ENCODE measurements at regions not wholly inside any gene's neighbourhood (a gene's known extent, or its start where the extent isn't known, plus 50 kb on each side); places are given as distances from the start of the nearest gene placed in this dataset.

DNA sequence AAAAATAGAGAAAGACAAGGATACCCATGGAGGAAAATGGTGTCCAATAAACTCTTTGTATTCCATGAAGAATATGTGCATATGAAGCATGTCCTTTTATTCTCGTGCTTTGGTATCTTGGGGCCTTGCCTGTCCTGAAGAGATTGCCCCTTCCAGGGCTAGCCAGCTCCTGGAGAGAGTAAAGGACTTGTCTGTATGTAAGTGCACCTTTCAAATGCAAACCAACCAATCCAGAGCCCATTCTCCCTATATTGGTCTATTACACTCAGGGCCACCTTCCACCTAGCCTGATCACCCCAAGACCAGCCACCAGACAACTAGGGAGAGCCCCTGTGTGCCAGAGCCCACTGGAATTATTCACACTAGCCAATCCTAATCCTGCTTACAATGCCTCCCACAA, 221.6 kb downstream of the CD83 start:
- no peak for DNase-seq

GRCh38 chr6:14339711-14340584, 222.4 kb downstream of the CD83 start:
- DNase-seq = no peak

DNA sequence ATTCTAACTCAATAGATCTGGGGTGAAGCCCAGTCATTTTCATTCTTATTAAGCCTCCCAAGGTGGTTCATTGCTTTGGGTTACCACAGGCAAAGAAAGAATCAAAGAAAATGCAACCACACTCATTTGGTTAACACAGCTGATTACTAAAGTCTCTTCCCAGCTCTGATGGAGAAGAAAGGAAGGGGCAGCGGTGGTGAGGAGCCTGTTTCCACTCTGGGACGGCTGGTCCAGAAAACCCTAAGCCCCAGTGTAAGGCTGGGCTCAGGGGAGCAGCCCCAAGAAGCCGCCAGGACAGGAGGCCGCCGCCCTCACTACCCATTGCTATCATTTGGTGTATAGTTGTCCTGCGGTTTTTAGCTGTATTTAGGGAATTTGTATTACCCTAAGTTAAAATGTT, 226.9 kb downstream of the CD83 start:
- DNase-seq = no peak

- DNase-seq = no peak
These were observed 230.8 kb downstream of the CD83 start for GRCh38 chr6:14348389-14348788.

DNA sequence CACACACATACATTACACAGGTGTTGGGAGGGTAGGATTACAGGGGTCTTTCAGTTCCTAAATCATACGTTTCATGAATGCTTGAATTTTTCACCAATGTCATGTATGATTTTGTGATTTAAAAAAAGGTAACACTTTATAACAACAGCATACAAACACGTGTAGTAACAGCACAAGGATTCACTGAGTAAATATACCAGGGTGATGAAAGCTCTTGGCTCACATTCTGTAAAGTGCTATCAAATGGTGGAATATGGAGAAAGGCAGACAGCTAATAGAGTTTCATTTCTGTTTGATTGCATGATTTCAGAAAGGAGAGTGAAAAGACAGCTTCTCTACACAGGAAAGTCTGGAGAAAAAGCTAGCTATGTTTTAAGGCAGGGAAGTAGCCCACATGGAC, 231.9 kb downstream of the CD83 start:
- DNase-seq = no peak

DNA sequence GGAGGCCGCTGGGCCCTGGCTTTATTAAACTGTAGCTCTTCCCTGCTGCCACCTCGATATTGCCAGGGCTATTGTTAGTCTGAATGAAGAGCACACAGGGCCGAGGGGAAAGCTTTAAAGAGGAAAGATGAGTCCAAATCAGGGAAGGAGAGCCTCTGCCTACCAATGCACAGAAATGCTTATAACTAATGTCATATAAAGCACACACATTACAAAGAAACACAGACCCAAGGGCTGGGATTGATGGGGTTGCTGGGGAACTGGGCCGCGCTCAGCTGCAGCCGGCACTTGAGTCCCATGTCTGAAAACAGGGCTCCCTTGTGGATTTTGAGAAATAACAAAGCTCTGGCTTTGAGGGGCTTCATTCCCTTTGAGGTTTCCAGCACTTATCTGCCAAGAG, 232.6 kb downstream of the CD83 start:
- DNase-seq = no peak

DNA sequence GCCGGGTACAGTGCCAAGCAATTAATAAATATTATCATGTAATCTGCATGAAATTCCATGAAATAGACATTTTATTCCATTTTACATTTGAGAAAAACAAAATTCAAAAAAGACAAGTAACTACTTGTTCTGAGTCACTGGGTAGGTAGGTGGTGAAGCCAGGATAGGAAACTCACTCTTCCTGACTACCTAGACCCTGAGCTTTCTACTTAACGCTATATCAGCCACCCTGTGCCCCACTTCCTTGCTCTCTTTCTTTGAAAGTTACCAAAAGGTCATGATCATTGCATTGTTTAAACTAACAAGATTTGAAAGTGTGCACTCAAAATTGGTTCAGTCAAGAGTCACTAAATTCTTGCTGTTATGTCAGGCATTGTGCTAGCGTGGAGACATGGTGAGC, 235.7 kb downstream of the CD83 start:
- DNase-seq = no peak

GRCh38 chr6:14353798-14354197, 236.2 kb downstream of the CD83 start:
- no peak for DNase-seq

GRCh38 chr6:14354919-14355572, 237.5 kb downstream of the CD83 start:
- no peak for DNase-seq

GRCh38 chr6:14359438-14359837, 241.9 kb downstream of the CD83 start:
- DNase-seq = no peak

- DNase-seq = no peak
These were observed 243.0 kb downstream of the CD83 start for GRCh38 chr6:14360565-14360964.

DNA sequence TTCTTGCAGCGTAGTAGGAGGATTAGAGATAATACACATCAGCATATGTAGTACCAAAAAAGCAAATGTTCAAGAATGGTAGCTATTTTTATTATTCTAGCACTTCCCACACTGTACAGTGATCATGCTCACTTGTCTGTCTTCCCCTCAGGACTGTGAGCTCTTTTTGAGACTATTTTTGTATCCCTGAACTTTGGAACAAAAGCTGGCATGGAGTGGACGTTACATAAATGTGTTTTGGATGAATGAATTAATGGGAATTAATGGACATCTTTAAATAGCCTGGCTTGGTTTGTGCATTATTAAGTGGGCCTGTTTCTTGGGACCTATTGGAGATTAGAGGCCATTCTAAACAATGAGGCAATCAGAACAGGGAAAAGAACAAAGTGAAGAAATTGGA, 243.7 kb downstream of the CD83 start:
- no peak for DNase-seq

- DNase-seq = no peak
These were observed 244.5 kb downstream of the CD83 start for GRCh38 chr6:14361956-14362587.

DNA sequence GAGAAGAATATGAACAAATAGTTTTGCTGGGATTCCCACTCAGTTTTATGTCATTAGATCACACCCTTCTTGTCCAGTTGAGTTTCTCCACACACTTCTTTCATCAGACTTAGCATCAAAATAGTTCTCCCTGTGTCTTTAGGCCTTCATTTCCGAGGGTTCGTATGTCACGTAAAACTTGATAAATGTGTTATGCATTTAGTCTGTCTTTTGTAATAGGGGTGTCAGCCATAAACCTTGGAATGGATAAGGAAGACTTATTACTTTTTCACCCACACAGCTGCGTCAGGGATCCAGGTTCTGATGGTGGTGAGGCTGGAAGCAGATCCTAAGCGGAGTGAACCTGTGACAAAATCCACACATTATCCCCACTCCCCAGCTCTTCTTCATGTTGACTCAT, 246.8 kb downstream of the CD83 start:
- no peak for DNase-seq

- no peak for DNase-seq
These were observed 247.8 kb downstream of the CD83 start for GRCh38 chr6:14365393-14365792.

DNA sequence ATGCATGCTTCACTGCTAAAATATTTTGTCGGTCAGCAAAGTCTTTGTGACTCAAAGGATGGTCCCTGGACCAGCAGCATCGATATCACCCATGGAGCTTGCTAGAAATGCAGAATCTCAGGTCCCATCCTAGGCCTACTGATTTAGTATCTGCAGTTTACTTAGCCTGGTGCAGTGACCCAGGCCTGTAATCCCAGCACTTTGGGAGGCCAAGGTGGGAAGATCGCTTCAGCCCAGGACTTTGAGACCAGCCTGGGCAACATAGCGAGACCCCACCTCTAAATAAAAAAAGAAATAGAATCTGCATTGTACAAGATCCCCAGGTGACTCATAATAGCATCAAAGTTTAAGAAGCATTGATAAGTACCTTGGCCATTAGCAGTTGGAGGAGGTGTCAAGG, 248.7 kb downstream of the CD83 start:
- no peak for DNase-seq

- no peak for DNase-seq
These were observed 249.3 kb downstream of the CD83 start for GRCh38 chr6:14366872-14367271.

- DNase-seq = no peak
These were observed 249.7 kb downstream of the CD83 start for GRCh38 chr6:14367296-14367695.

- DNase-seq = no peak
These were observed 252.1 kb downstream of the CD83 start for GRCh38 chr6:14369717-14370116.

- no peak for DNase-seq
These were observed 254.0 kb downstream of the CD83 start for GRCh38 chr6:14371530-14371929.

- DNase-seq = no peak
These were observed 255.3 kb downstream of the CD83 start for GRCh38 chr6:14372734-14373489.

GRCh38 chr6:14373648-14374437, 256.3 kb downstream of the CD83 start:
- no peak for DNase-seq

DNA sequence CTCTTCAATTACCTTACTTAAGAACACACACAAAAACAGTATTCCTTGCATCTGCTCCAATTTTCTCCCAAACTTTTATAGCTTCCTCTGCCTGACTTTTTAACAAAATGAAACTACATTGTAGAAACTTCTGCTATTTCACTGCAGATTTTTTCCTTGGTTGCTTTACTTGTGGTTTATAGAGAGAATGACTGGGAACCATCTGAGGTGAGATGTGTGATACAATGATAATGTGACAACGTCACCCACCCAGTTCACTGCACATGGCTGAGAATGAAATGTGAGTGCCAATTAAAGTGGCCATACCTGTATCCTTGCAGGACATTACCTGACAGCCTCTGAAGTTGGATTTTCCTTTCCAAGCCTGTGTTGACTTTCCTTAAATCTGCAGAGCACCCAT, 258.4 kb downstream of the CD83 start:
- no peak for DNase-seq
